SK-N-SH treated with all-trans-retinoic acid at 6 μM for 48 hours (cell line): ENCODE measurements at regions not wholly inside any gene's neighbourhood (a gene's known extent, or its start where the extent isn't known, plus 50 kb on each side); places are given as distances from the start of the nearest gene placed in this dataset.
"Not testable (repeated sequence)": the region's sequence is repeated elsewhere in the genome, so short reads cannot be mapped to it uniquely, and the experiment has no call there.

Source experiments
- ATAC-seq: fragments of 200-7000 bp; cut with Tn5 transposase; 3 replicates; pipeline ENCODE4 v1.9.1; 2020; ENCODE audit warnings: mild to moderate bottlenecking, moderate library complexity
- ARNTL ChIP-seq: fragments of 450-650 bp; formaldehyde crosslinking; IDR thresholded peaks from 2 replicates; pipeline ENCODE4 v1.5.0; 2020; ENCODE audit warnings: low read depth, mild to moderate bottlenecking, moderate library complexity, borderline replicate concordance
- BACH2 ChIP-seq: fragments of 250-450 bp; sonication (Bioruptor Pico); IDR thresholded peaks from 2 replicates; pipeline ENCODE4 v1.9.0; 2021; ENCODE audit warnings: mild to moderate bottlenecking, borderline replicate concordance
- CSDC2 ChIP-seq: fragments of 250-450 bp; sonication (Bioruptor Pico); IDR thresholded peaks from 2 replicates; pipeline ENCODE4 v1.5.0; 2020; ENCODE audit warnings: mild to moderate bottlenecking, moderate library complexity
- ESRRG ChIP-seq: fragments of 250-450 bp; sonication (Bioruptor Pico); IDR thresholded peaks from 2 replicates; pipeline ENCODE4 v1.6.1; 2021; ENCODE audit warnings: mild to moderate bottlenecking
- GLIS3 ChIP-seq: fragments of 250-450 bp; sonication (Bioruptor Pico); IDR thresholded peaks from 2 replicates; pipeline ENCODE4 v1.5.0; 2020; ENCODE audit warnings: mild to moderate bottlenecking, moderate library complexity
- ISL1 ChIP-seq: fragments of 250-450 bp; sonication (Bioruptor Pico); IDR thresholded peaks from 2 replicates; pipeline ENCODE4 v2.1.2; 2022; ENCODE audit warnings: mild to moderate bottlenecking, moderate library complexity
- OSR1 ChIP-seq: fragments of 250-450 bp; sonication (Bioruptor Pico); IDR thresholded peaks from 2 replicates; pipeline ENCODE4 v1.8.0; 2022; ENCODE audit warnings: moderate library complexity, mild to moderate bottlenecking, inconsistent platforms
- PPARA ChIP-seq: fragments of 250-450 bp; sonication (Bioruptor Pico); IDR thresholded peaks from 2 replicates; pipeline ENCODE4 v1.5.0; 2020; ENCODE audit warnings: mild to moderate bottlenecking, borderline replicate concordance
- RARB ChIP-seq: fragments of 250-450 bp; sonication (Bioruptor Pico); IDR thresholded peaks from 2 replicates; pipeline ENCODE4 v1.8.0; 2021; ENCODE audit warnings: mild to moderate bottlenecking, moderate library complexity
- SNAI2 ChIP-seq: fragments of 250-450 bp; sonication (Bioruptor Pico); IDR thresholded peaks from 2 replicates; pipeline ENCODE4 v1.5.0; 2020; ENCODE audit warnings: mild to moderate bottlenecking, moderate library complexity
- TCF4 ChIP-seq: fragments of 250-450 bp; sonication (Bioruptor Pico); IDR thresholded peaks from 2 replicates; pipeline ENCODE4 v1.8.0; 2021; ENCODE audit warnings: mild to moderate bottlenecking, moderate library complexity, borderline replicate concordance
- TOX ChIP-seq: fragments of 250-450 bp; sonication (Bioruptor Pico); IDR thresholded peaks from 2 replicates; pipeline ENCODE4 v1.8.0; 2021; ENCODE audit warnings: mild to moderate bottlenecking, moderate library complexity, borderline replicate concordance
- ZC3H10 ChIP-seq: fragments of 250-450 bp; sonication (Bioruptor Pico); IDR thresholded peaks from 2 replicates; pipeline ENCODE4 v1.5.1; 2021; ENCODE audit warnings: mild to moderate bottlenecking, moderate library complexity
- ZFP3 ChIP-seq: fragments of 250-450 bp; sonication (Bioruptor Pico); IDR thresholded peaks from 2 replicates; pipeline ENCODE4 v1.5.0; 2020; ENCODE audit warnings: mild to moderate bottlenecking, moderate library complexity
- ZNF70 ChIP-seq: fragments of 450-650 bp; formaldehyde crosslinking; IDR thresholded peaks from 2 replicates; pipeline ENCODE4 v1.5.0; 2020; ENCODE audit warnings: mild to moderate bottlenecking, moderate library complexity
- ZNF8 ChIP-seq: fragments of 450-650 bp; formaldehyde crosslinking; IDR thresholded peaks from 2 replicates; pipeline ENCODE4 v1.5.0; 2020; ENCODE audit warnings: mild to moderate bottlenecking, moderate library complexity
- TF ChIP-seq, protein P1 (sequence below): fragments of 250-450 bp; sonication (Bioruptor Pico); IDR thresholded peaks from 2 replicates; pipeline ENCODE4 v1.8.0; 2021; ENCODE audit warnings: low read depth, mild to moderate bottlenecking, moderate library complexity, borderline replicate concordance
- TF ChIP-seq, protein P2 (sequence below): fragments of 250-450 bp; sonication (Bioruptor Pico); IDR thresholded peaks from 2 replicates; pipeline ENCODE4 v1.5.1; 2020; ENCODE audit warnings: low read depth, mild to moderate bottlenecking, moderate library complexity
- TF ChIP-seq, protein P3 (sequence below): fragments of 250-450 bp; sonication (Bioruptor Pico); IDR thresholded peaks from 2 replicates; pipeline ENCODE4 v1.8.0; 2020; ENCODE audit warnings: mild to moderate bottlenecking, moderate library complexity, borderline replicate concordance
- TF ChIP-seq, protein P4 (sequence below): fragments of 250-450 bp; sonication (Bioruptor Pico); IDR thresholded peaks from 2 replicates; pipeline ENCODE4 v1.5.1; 2021; ENCODE audit warnings: mild to moderate bottlenecking, moderate library complexity

DNA sequence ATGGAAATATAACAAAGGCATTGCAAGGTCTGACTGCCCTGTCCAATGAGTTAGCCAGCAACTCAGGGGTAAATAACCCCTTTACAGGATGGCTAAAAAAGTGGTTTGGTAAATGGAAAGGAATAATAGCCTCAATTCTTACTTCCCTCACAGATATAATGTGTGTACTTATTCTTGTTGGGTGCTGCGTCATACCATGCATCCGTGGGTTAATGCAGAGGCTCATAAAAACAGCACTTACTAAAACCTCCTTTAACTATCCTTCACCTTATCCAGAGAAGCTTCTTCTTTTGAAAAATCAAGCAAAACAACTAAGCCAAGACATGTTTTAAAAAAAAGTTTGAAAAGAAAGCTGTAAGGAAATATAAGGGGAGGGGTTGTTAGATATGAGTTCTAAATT is 301.0 kb downstream of the PAPSS1 start:
- ATAC-seq, result no peak
- no peak for TF ChIP-seq OSR1 (CRISPR knock-in tag)

DNA sequence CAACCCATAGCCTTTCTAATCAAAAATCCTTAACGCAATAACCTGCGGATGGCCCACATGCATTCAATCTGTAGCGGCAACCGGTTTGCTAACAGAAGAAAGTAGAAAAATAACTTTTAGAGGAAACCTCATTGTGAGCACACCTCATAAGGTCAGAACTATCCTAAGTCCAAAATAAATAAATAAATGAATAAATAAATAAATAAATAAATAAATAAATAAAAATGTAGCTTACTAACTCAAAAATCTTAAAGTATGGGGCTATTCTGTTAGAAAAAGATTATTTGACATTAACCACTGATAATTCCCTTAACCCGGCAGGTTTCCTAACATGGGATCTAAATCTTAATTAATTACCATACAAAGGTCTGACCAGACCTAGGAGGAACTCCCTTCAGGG is 304.5 kb downstream of the PAPSS1 start:
- not testable (repeated sequence) for ATAC-seq

DNA sequence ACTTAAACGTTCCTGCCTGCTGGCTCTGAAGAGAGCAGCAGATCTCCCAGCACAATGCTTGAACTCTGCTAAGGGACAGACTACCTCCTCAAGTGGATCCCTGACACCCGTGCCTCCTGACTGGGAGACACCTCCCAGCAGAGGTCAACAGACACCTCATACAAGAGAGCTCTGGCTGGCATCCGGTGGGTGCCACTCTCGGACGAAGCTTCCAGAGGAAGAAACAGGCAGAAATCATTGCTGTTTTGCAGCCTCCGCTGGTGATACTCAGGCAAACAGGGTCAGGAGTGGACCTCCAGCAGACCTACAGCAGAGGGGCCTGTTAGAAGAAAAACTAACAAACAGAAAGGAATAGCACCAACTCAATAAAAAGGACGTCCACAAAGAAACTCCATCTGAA is 310.2 kb downstream of the PAPSS1 start:
- ATAC-seq, result not testable (repeated sequence)

DNA sequence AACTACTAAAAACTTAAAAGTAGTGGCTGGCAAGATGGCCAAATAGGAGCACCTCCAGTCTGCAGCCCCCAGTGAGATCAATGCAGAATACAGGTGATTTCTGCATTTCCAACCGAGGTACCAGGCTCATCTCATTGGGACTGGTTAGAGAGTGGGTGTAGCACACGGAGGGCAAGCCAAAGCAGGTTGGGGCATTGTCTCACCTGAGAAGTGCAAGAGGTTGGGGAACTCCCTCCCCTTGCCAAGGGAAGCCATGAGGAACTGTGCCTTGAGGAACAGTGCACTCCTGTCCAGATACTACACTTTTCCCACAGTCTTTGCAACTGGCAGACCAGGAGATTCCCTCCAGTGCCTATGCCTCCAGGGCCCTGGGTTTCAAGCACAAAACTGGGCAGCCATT is 311.1 kb downstream of the PAPSS1 start:
- TF ChIP-seq ZNF8 (no peak), ISL1 (no peak), PPARA (CRISPR knock-in tag) (no peak), ZFP3 (CRISPR knock-in tag) (no peak), GLIS3 (CRISPR knock-in tag) (no peak), TOX (CRISPR knock-in tag) (no peak), ZC3H10 (CRISPR knock-in tag) (no peak), BACH2 (CRISPR knock-in tag) (no peak), ARNTL (CRISPR knock-in tag) (no peak), RARB (CRISPR knock-in tag) (no peak), CSDC2 (CRISPR knock-in tag) (no peak), TCF4 (CRISPR knock-in tag) (no peak), ZNF70 (no peak), OSR1 (CRISPR knock-in tag) (no peak)
- TF ChIP-seq, protein P1, sequence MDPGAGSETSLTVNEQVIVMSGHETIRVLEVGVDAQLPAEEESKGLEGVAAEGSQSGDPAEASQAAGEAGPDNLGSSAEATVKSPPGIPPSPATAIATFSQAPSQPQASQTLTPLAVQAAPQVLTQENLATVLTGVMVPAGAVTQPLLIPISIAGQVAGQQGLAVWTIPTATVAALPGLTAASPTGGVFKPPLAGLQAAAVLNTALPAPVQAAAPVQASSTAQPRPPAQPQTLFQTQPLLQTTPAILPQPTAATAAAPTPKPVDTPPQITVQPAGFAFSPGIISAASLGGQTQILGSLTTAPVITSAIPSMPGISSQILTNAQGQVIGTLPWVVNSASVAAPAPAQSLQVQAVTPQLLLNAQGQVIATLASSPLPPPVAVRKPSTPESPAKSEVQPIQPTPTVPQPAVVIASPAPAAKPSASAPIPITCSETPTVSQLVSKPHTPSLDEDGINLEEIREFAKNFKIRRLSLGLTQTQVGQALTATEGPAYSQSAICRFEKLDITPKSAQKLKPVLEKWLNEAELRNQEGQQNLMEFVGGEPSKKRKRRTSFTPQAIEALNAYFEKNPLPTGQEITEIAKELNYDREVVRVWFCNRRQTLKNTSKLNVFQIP, result no peak
- TF ChIP-seq, protein P2, sequence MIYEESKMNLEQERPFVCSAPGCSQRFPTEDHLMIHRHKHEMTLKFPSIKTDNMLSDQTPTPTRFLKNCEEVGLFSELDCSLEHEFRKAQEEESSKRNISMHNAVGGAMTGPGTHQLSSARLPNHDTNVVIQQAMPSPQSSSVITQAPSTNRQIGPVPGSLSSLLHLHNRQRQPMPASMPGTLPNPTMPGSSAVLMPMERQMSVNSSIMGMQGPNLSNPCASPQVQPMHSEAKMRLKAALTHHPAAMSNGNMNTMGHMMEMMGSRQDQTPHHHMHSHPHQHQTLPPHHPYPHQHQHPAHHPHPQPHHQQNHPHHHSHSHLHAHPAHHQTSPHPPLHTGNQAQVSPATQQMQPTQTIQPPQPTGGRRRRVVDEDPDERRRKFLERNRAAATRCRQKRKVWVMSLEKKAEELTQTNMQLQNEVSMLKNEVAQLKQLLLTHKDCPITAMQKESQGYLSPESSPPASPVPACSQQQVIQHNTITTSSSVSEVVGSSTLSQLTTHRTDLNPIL (CRISPR knock-in tag), result no peak
- TF ChIP-seq, protein P3, sequence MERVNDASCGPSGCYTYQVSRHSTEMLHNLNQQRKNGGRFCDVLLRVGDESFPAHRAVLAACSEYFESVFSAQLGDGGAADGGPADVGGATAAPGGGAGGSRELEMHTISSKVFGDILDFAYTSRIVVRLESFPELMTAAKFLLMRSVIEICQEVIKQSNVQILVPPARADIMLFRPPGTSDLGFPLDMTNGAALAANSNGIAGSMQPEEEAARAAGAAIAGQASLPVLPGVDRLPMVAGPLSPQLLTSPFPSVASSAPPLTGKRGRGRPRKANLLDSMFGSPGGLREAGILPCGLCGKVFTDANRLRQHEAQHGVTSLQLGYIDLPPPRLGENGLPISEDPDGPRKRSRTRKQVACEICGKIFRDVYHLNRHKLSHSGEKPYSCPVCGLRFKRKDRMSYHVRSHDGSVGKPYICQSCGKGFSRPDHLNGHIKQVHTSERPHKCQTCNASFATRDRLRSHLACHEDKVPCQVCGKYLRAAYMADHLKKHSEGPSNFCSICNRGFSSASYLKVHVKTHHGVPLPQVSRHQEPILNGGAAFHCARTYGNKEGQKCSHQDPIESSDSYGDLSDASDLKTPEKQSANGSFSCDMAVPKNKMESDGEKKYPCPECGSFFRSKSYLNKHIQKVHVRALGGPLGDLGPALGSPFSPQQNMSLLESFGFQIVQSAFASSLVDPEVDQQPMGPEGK (CRISPR knock-in tag), result no peak

DNA sequence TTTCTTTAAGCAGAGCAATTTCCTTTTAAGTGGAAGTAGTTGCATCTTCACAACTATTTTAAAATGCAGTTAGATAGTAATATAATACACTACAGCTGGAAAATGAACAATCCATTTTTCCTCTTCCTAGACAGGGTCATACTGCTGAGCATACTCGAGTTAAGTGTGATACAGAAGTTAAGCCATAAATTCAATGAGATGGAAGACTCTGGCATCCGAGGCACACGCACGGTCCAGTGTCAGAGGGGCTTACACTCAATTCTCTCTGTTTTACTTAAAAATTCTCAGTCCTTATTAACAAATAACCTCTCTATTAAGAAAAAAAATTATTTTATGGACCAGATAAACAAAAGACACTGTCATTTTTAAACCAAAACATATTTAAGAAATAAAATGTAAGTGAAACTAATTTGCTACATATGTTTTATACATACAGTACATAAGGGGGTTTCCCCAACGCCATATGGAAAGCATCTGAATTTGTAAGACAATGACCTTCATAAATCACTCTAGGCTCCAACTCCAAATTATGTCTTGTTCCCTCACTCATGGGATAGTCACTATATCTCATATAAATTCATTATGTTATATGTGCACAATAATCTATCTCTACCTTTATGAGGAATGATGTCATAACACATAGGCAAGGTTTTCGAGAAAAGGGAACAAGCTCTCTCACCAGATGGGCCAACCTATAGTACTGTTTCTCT is 315.3 kb downstream of the PAPSS1 start:
- TF ChIP-seq ESRRG (CRISPR knock-in tag) (no peak), OSR1 (CRISPR knock-in tag) (no peak), GLIS3 (CRISPR knock-in tag) (no peak), ARNTL (CRISPR knock-in tag) (no peak), TCF4 (CRISPR knock-in tag) (no peak), TOX (CRISPR knock-in tag) (no peak), ZNF8 (no peak), SNAI2 (CRISPR knock-in tag) (no peak)
- TF ChIP-seq, protein P4, sequence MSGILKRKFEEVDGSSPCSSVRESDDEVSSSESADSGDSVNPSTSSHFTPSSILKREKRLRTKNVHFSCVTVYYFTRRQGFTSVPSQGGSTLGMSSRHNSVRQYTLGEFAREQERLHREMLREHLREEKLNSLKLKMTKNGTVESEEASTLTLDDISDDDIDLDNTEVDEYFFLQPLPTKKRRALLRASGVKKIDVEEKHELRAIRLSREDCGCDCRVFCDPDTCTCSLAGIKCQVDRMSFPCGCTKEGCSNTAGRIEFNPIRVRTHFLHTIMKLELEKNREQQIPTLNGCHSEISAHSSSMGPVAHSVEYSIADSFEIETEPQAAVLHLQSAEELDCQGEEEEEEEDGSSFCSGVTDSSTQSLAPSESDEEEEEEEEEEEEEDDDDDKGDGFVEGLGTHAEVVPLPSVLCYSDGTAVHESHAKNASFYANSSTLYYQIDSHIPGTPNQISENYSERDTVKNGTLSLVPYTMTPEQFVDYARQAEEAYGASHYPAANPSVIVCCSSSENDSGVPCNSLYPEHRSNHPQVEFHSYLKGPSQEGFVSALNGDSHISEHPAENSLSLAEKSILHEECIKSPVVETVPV (CRISPR knock-in tag), result no peak
- TF ChIP-seq, protein P3 (CRISPR knock-in tag), result no peak
- ATAC-seq, result no peak

More for the DNA sequence above, 311.1 kb downstream of the PAPSS1 start:
- ATAC-seq, result no peak
